Rectal smooth muscle tissue (tissue), 1 donor: ENCODE measurements at regions not wholly inside any gene's neighbourhood (a gene's known extent, or its start where the extent isn't known, plus 50 kb on each side); places are given as distances from the start of the nearest gene placed in this dataset.

Source experiments
- H3K27ac ChIP-seq: one replicate; pipeline ENCODE4 v1.7.0; 2013; ENCODE audit warnings: low read depth, low read length, inconsistent platforms
- H3K27me3 ChIP-seq: one replicate; pipeline ENCODE4 v1.7.0; 2013; ENCODE audit warnings: low read length; ENCODE audit not compliant: control insufficient read depth, insufficient read depth
- H3K36me3 ChIP-seq: one replicate; pipeline ENCODE4 v1.7.0; 2013; ENCODE audit warnings: low read length; ENCODE audit not compliant: control insufficient read depth, insufficient read depth
- H3K4me1 ChIP-seq: one replicate; pipeline ENCODE4 v1.7.0; 2013; ENCODE audit warnings: low read length; ENCODE audit not compliant: control insufficient read depth, insufficient read depth
- H3K4me3 ChIP-seq: one replicate; pipeline ENCODE4 v1.7.0; 2013; ENCODE audit warnings: low read length
- H3K9ac ChIP-seq: one replicate; pipeline ENCODE4 v1.7.0; 2013; ENCODE audit warnings: low read length

GRCh38 chr2:200244111-200244510 lies 62.4 kb upstream of the SPATS2L start:
- Histone ChIP-seq H3K27me3 (no peaks in the 10 kb centered on the region), H3K4me1 (no peaks in the 10 kb centered on the region), H3K27ac (no peak overlapping the region), H3K4me3 (no peak overlapping the region), H3K9ac (no peak overlapping the region), H3K36me3 (no peaks in the 10 kb centered on the region)

DNA sequence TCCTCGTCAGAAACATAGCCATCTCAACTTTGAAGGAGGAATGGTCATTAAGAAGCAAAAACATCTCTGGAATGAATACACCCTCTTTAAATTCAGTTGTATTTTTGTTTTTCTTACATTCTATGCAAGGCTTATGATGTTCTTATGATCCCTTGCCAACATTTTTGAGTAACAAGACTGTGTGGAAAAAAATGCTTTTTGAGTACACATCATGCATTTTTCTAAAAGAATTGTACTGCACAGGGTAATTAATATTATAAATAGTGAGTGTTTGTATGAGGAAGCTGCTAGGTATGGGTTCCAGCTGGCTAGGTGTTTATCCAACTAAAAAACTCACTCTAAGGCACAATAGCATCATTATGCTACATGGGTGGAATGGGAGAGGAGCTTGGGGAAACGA lies 59.0 kb upstream of the SPATS2L start:
- Histone ChIP-seq H3K36me3 (no peaks in the 10 kb centered on the region), H3K27me3 (no peaks in the 10 kb centered on the region), H3K4me1 (no peaks in the 10 kb centered on the region)

GRCh38 chr2:200252265-200253067 lies 54.0 kb upstream of the SPATS2L start:
- Histone ChIP-seq H3K4me3 (no peak overlapping the region), H3K9ac (no peak overlapping the region), H3K4me1 (peaks cover 4% of the 10 kb centered on the region), H3K36me3 (no peaks in the 10 kb centered on the region), H3K27me3 (no peaks in the 10 kb centered on the region), H3K27ac (no peak overlapping the region)

More for the DNA sequence above, 59.0 kb upstream of the SPATS2L start:
- H3K9ac ChIP-seq: no peak overlapping the region
- H3K4me3 ChIP-seq: no peak overlapping the region
- no peak overlapping the region for H3K27ac ChIP-seq

- Histone ChIP-seq H3K27ac (no peak overlapping the region), H3K27me3 (no peaks in the 10 kb centered on the region), H3K36me3 (no peaks in the 10 kb centered on the region), H3K4me3 (no peak overlapping the region), H3K9ac (no peak overlapping the region), H3K4me1 (peaks cover 4% of the 10 kb centered on the region)
Observed at GRCh38 chr2:200253639-200254038, 52.9 kb upstream of the SPATS2L start.

- Histone ChIP-seq H3K9ac (no peak overlapping the region), H3K4me1 (peaks cover 4% of the 10 kb centered on the region), H3K36me3 (no peaks in the 10 kb centered on the region), H3K27ac (no peak overlapping the region), H3K4me3 (no peak overlapping the region), H3K27me3 (no peaks in the 10 kb centered on the region)
Observed at GRCh38 chr2:200254773-200255172, 51.7 kb upstream of the SPATS2L start.

DNA sequence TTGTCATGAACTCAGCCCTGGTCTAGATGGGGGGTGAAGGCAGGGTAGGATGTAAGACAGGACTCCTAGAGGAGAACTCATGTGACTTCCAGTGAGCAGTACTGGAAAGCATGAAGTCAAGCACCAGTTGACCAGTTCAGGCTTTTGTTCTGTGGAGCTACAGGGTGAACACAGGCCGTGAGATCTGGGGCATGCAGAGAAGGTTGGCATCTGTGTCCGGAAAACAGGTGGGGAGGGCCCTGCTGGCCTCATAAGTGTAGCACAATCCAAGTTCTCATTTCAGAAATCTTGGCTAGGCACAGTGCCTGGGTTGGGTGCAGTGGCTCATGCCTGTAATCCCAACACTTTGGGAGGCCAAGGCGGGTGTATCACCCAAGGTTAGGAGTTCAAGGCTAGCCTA lies 50.9 kb upstream of the SPATS2L start:
- no peak overlapping the region for H3K4me3 ChIP-seq
- H3K36me3 ChIP-seq: no peaks in the 10 kb centered on the region
- no peak overlapping the region for H3K9ac ChIP-seq
- H3K4me1 ChIP-seq: peaks cover 4% of the 10 kb centered on the region
- no peak overlapping the region for H3K27ac ChIP-seq
- no peaks in the 10 kb centered on the region for H3K27me3 ChIP-seq
